GM23338 (cell line): ENCODE measurements at regions not wholly inside any gene's neighbourhood (a gene's known extent, or its start where the extent isn't known, plus 50 kb on each side); places are given as distances from the start of the nearest gene placed in this dataset.
A peak's percentile ranks its signal among the peaks of the same experiment; 100 is the strongest.

Source experiments
- ATAC-seq: fragments of 200-7000 bp; cut with Tn5 transposase; 3 replicates; pipeline ENCODE4 v1.9.1; 2020
- DNase-seq: peaks from one replicate; pipeline ENCODE4 v3.0.0-alpha.2; 2015; ENCODE audit warnings: low spot score
- H2AFZ ChIP-seq: fragments of 200-600 bp; sonication (generic); 2 replicates; pipeline ENCODE4 v1.8.0; 2016; ENCODE audit warnings: antibody characterized with exemption, mild to moderate bottlenecking, moderate library complexity
- H3F3A ChIP-seq: fragments of 200-600 bp; sonication (generic); replicated peaks from 2 replicates; pipeline ENCODE4 v1.8.0; 2017; ENCODE audit warnings: antibody characterized with exemption, mixed run types, low read depth
- H3K27ac ChIP-seq: fragments of 200-600 bp; sonication (generic); 2 replicates; pipeline ENCODE4 v1.6.1; 2016; ENCODE audit warnings: low read depth
- H3K27me3 ChIP-seq: fragments of 200-600 bp; sonication (generic); 2 replicates; pipeline ENCODE4 v1.8.0; 2016; ENCODE audit warnings: mild to moderate bottlenecking, mixed run types, moderate library complexity; ENCODE audit not compliant: insufficient read depth
- H3K36me3 ChIP-seq: fragments of 200-600 bp; sonication (generic); 2 replicates; pipeline ENCODE4 v1.8.0; 2016; ENCODE audit warnings: mild to moderate bottlenecking; ENCODE audit not compliant: insufficient read depth
- H3K4me1 ChIP-seq: fragments of 200-600 bp; sonication (generic); 2 replicates; pipeline ENCODE4 v1.8.0; 2016; ENCODE audit warnings: mild to moderate bottlenecking, moderate library complexity; ENCODE audit not compliant: insufficient read depth
- H3K4me2 ChIP-seq: fragments of 200-600 bp; sonication (generic); 2 replicates; pipeline ENCODE4 v1.7.1; 2017; ENCODE audit warnings: mixed run types
- H3K4me3 ChIP-seq: fragments of 200-600 bp; sonication (generic); 2 replicates; pipeline ENCODE4 v1.6.1; 2016; ENCODE audit warnings: mixed run types
- H3K79me2 ChIP-seq: fragments of 200-600 bp; sonication (generic); replicated peaks from 2 replicates; pipeline ENCODE4 v1.8.0; 2017; ENCODE audit warnings: mild to moderate bottlenecking; ENCODE audit not compliant: insufficient read depth
- H3K9me2 ChIP-seq: fragments of 200-600 bp; sonication (generic); 2 replicates; pipeline ENCODE4 v1.8.0; 2017; ENCODE audit not compliant: insufficient read depth
- H4K20me1 ChIP-seq: fragments of 200-600 bp; sonication (generic); replicated peaks from 2 replicates; pipeline ENCODE4 v1.8.0; 2017; ENCODE audit warnings: mild to moderate bottlenecking; ENCODE audit not compliant: insufficient read depth
- H3K27ac Mint-ChIP-seq: 2 replicates; pipeline ENCODE4 v1.8.0; 2020; ENCODE audit warnings: inconsistent platforms, mild to moderate bottlenecking, moderate library complexity, mixed read lengths
- H3K27me3 Mint-ChIP-seq: 3 replicates; pipeline ENCODE4 v1.8.0; 2022; ENCODE audit warnings: low read depth, mild to moderate bottlenecking, moderate library complexity, mixed read lengths, inconsistent platforms; ENCODE audit not compliant: insufficient read depth, poor library complexity
- H3K36me3 Mint-ChIP-seq: 3 replicates; pipeline ENCODE4 v1.8.0; 2021; ENCODE audit warnings: low read depth, mild to moderate bottlenecking, inconsistent platforms, moderate library complexity, mixed read lengths
- H3K4me1 Mint-ChIP-seq: 3 replicates; pipeline ENCODE4 v1.8.0; 2020; ENCODE audit warnings: mild to moderate bottlenecking, inconsistent platforms, mixed read lengths
- H3K4me3 Mint-ChIP-seq: 3 replicates; pipeline ENCODE4 v1.8.0; 2021; ENCODE audit warnings: moderate library complexity, mild to moderate bottlenecking, inconsistent platforms, mixed read lengths
- H3K9me3 Mint-ChIP-seq: 3 replicates; pipeline ENCODE4 v1.8.0; 2020; ENCODE audit warnings: moderate library complexity, mild to moderate bottlenecking, inconsistent platforms, mixed read lengths
- CREB1 ChIP-seq: fragments of 250-450 bp; sonication (Bioruptor Pico); IDR thresholded peaks from 2 replicates; pipeline ENCODE4 v1.5.0; 2020; ENCODE audit warnings: low read depth, mild to moderate bottlenecking, moderate library complexity
- CTCF ChIP-seq, 2 experiments: fragments of 200-600 bp in 1 of 2; sonication (generic) in 1 of 2; conservative IDR thresholded peaks; 2 replicates each; pipeline versions ENCODE4 v1.5.1 to v1.6.1; 2016 to 2017; ENCODE audit warnings: antibody characterized with exemption in 2 of 2, low read depth in 2 of 2, mild to moderate bottlenecking in 2 of 2, moderate library complexity in 1 of 2
- EZH2phosphoT487 ChIP-seq: fragments of 200-600 bp; sonication (generic); IDR thresholded peaks from one replicate; pipeline ENCODE4 v1.8.1; 2018; ENCODE audit warnings: antibody characterized with exemption; ENCODE audit not compliant: unreplicated experiment
- JUNB ChIP-seq: IDR thresholded peaks from one replicate; pipeline ENCODE4 v1.6.1; 2016; ENCODE audit warnings: antibody characterized with exemption; ENCODE audit not compliant: unreplicated experiment
- POLR2AphosphoS5 ChIP-seq: IDR thresholded peaks from 2 replicates; pipeline ENCODE4 v1.6.1; 2016; ENCODE audit warnings: antibody characterized with exemption, low read depth
- REST ChIP-seq: IDR thresholded peaks from one replicate; pipeline ENCODE4 v1.6.1; 2018; ENCODE audit warnings: antibody characterized with exemption; ENCODE audit not compliant: unreplicated experiment
- STAT1 ChIP-seq: IDR thresholded peaks from one replicate; pipeline ENCODE4 v1.6.1; 2016; ENCODE audit warnings: antibody characterized with exemption; ENCODE audit not compliant: unreplicated experiment
- ZNF114 ChIP-seq: fragments of 250-450 bp; sonication (Bioruptor Pico); IDR thresholded peaks from 2 replicates; pipeline ENCODE4 v1.5.0; 2020; ENCODE audit warnings: mild to moderate bottlenecking, moderate library complexity
- ZNF331 ChIP-seq: fragments of 250-450 bp; sonication (Bioruptor Pico); IDR thresholded peaks from 2 replicates; pipeline ENCODE4 v1.5.0; 2020; ENCODE audit warnings: low read depth, mild to moderate bottlenecking, moderate library complexity
- TF ChIP-seq, protein P1 (sequence below): fragments of 250-450 bp; sonication (Bioruptor Pico); IDR thresholded peaks from 2 replicates; pipeline ENCODE4 v1.5.0; 2020; ENCODE audit warnings: mild to moderate bottlenecking, moderate library complexity

GRCh38 chr20:24376311-24377099, 92.9 kb upstream of the SYNDIG1 start:
- TF ChIP-seq, protein P1, sequence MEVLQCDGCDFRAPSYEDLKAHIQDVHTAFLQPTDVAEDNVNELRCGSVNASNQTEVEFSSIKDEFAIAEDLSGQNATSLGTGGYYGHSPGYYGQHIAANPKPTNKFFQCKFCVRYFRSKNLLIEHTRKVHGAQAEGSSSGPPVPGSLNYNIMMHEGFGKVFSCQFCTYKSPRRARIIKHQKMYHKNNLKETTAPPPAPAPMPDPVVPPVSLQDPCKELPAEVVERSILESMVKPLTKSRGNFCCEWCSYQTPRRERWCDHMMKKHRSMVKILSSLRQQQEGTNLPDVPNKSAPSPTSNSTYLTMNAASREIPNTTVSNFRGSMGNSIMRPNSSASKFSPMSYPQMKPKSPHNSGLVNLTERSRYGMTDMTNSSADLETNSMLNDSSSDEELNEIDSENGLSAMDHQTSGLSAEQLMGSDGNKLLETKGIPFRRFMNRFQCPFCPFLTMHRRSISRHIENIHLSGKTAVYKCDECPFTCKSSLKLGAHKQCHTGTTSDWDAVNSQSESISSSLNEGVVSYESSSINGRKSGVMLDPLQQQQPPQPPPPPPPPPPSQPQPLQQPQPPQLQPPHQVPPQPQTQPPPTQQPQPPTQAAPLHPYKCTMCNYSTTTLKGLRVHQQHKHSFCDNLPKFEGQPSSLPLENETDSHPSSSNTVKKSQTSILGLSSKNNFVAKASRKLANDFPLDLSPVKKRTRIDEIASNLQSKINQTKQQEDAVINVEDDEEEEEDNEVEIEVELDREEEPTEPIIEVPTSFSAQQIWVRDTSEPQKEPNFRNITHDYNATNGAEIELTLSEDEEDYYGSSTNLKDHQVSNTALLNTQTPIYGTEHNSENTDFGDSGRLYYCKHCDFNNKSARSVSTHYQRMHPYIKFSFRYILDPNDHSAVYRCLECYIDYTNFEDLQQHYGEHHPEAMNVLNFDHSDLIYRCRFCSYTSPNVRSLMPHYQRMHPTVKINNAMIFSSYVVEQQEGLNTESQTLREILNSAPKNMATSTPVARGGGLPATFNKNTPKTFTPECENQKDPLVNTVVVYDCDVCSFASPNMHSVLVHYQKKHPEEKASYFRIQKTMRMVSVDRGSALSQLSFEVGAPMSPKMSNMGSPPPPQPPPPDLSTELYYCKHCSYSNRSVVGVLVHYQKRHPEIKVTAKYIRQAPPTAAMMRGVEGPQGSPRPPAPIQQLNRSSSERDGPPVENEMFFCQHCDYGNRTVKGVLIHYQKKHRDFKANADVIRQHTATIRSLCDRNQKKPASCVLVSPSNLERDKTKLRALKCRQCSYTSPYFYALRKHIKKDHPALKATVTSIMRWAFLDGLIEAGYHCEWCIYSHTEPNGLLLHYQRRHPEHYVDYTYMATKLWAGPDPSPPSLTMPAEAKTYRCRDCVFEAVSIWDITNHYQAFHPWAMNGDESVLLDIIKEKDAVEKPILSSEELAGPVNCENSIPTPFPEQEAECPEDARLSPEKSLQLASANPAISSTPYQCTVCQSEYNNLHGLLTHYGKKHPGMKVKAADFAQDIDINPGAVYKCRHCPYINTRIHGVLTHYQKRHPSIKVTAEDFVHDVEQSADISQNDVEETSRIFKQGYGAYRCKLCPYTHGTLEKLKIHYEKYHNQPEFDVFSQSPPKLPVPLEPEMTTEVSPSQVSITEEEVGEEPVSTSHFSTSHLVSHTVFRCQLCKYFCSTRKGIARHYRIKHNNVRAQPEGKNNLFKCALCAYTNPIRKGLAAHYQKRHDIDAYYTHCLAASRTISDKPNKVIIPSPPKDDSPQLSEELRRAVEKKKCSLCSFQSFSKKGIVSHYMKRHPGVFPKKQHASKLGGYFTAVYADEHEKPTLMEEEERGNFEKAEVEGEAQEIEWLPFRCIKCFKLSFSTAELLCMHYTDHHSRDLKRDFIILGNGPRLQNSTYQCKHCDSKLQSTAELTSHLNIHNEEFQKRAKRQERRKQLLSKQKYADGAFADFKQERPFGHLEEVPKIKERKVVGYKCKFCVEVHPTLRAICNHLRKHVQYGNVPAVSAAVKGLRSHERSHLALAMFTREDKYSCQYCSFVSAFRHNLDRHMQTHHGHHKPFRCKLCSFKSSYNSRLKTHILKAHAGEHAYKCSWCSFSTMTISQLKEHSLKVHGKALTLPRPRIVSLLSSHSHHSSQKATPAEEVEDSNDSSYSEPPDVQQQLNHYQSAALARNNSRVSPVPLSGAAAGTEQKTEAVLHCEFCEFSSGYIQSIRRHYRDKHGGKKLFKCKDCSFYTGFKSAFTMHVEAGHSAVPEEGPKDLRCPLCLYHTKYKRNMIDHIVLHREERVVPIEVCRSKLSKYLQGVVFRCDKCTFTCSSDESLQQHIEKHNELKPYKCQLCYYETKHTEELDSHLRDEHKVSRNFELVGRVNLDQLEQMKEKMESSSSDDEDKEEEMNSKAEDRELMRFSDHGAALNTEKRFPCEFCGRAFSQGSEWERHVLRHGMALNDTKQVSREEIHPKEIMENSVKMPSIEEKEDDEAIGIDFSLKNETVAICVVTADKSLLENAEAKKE (CRISPR knock-in tag): no peak
- no peak for TF ChIP-seq POLR2AphosphoS5
- H3K27ac ChIP-seq: no peak overlapping the region
- H3K9me2 ChIP-seq: no peaks in the 10 kb centered on the region
- DNase-seq: no peak
- Mint-ChIP-seq H3K9me3 (no peaks in the 10 kb centered on the region), H3K36me3 (no peaks in the 10 kb centered on the region), H3K4me1 (peaks cover 12% of the 10 kb centered on the region), H3K4me3 (no peak overlapping the region), H3K27ac (no peak overlapping the region; the same call in 1 of the 2 replicates), H3K27me3 (no peaks in the 10 kb centered on the region)
- no peak overlapping the region for H2AFZ ChIP-seq
- no peaks in the 10 kb centered on the region for H3F3A ChIP-seq
- H3K27me3 ChIP-seq: no peaks in the 10 kb centered on the region
- no peak overlapping the region for H3K4me3 ChIP-seq
- H3K36me3 ChIP-seq: no peaks in the 10 kb centered on the region
- H4K20me1 ChIP-seq: no peaks in the 10 kb centered on the region
- no peak for ATAC-seq
- no peaks in the 10 kb centered on the region for H3K4me1 ChIP-seq
- no peaks in the 10 kb centered on the region for H3K79me2 ChIP-seq
- no peak overlapping the region for H3K4me2 ChIP-seq

- no peak for ATAC-seq
- Histone ChIP-seq H3K27me3 (no peaks in the 10 kb centered on the region), H2AFZ (peak overlapping the region; percentile 52), H3K36me3 (no peaks in the 10 kb centered on the region), H3F3A (no peaks in the 10 kb centered on the region), H3K79me2 (no peaks in the 10 kb centered on the region), H3K4me1 (no peaks in the 10 kb centered on the region), H3K4me2 (no peak overlapping the region), H4K20me1 (no peaks in the 10 kb centered on the region), H3K27ac (no peak overlapping the region), H3K9me2 (0 out of 2 replicates have a peak, but pooled peaks cover 2% of the 10 kb centered on the region), H3K4me3 (no peak overlapping the region)
- Mint-ChIP-seq H3K27ac (no peak overlapping the region), H3K27me3 (no peaks in the 10 kb centered on the region), H3K36me3 (no peaks in the 10 kb centered on the region), H3K4me1 (peaks cover 7% of the 10 kb centered on the region), H3K9me3 (no peaks in the 10 kb centered on the region; the same call in 2 of the 3 replicates), H3K4me3 (no peak overlapping the region)
- DNase-seq: no peak
- TF ChIP-seq STAT1: no peak
- TF ChIP-seq ZNF331 (CRISPR knock-in tag): no peak
- no peak for TF ChIP-seq REST
- TF ChIP-seq JUNB: no peak
- no peak for TF ChIP-seq EZH2phosphoT487
- TF ChIP-seq CTCF (conservative IDR thresholded peaks at IDR 0.05; ENCODE audit: low read depth in 2 of 2): no peak
- TF ChIP-seq CREB1 (CRISPR knock-in tag): no peak
- TF ChIP-seq ZNF114 (CRISPR knock-in tag): no peak
Measured at GRCh38 chr20:24373372-24373771, 96.1 kb upstream of the SYNDIG1 start.
